Activated CD8-positive, alpha-beta T cell treated with anti-CD3 and anti-CD28 coated beads for 36 hours (primary cell): ENCODE measurements at regions not wholly inside any gene's neighbourhood (a gene's known extent, or its start where the extent isn't known, plus 50 kb on each side); places are given as distances from the start of the nearest gene placed in this dataset.

ENCODE experiments used
- ATAC-seq: fragments of 200-7000 bp; cut with Tn5 transposase; one replicate; pipeline ENCODE4 v1.10.0; 2021; ENCODE audit warnings: mild to moderate bottlenecking, moderate library complexity
- CTCF ChIA-PET: fragments of 350-600 bp; sonication (Branson Sonifier 250); formaldehyde crosslinking; loops from one replicate; lab custom pipeline; 2021; ENCODE audit warnings: antibody characterized with exemption; lab: Charles Lee
- POLR2A ChIA-PET: fragments of 350-600 bp; sonication (Branson Sonifier 250); formaldehyde crosslinking; loops from one replicate; lab custom pipeline; 2021; ENCODE audit warnings: antibody characterized with exemption; lab: Charles Lee
- DNase-seq: peaks from one replicate; pipeline ENCODE4 v3.0.0-alpha.2; 2020
- H3K27ac Mint-ChIP-seq: one replicate; pipeline ENCODE4 v1.8.0; 2021; ENCODE audit warnings: mild to moderate bottlenecking, mixed read lengths
- H3K27me3 Mint-ChIP-seq: one replicate; pipeline ENCODE4 v1.8.0; 2021; ENCODE audit warnings: mixed read lengths
- H3K36me3 Mint-ChIP-seq: one replicate; pipeline ENCODE4 v1.8.0; 2021; ENCODE audit warnings: low read depth, mixed read lengths
- H3K4me1 Mint-ChIP-seq: one replicate; pipeline ENCODE4 v1.8.0; 2021; ENCODE audit warnings: low read depth, mixed read lengths
- H3K4me3 Mint-ChIP-seq: one replicate; pipeline ENCODE4 v1.8.0; 2021; ENCODE audit warnings: mild to moderate bottlenecking, moderate library complexity, mixed read lengths
- H3K9me3 Mint-ChIP-seq: one replicate; pipeline ENCODE4 v1.8.0; 2021; ENCODE audit warnings: mixed read lengths
- CTCF ChIP-seq: fragments of 200-600 bp; IDR thresholded peaks from one replicate; pipeline ENCODE4 v1.8.0; 2022; ENCODE audit warnings: antibody characterized with exemption, mild to moderate bottlenecking
- intact Hi-C: fragments of 100-400 bp; cut with micrococcal nuclease; formaldehyde crosslinking; loops from one replicate; pipeline ENCODE4 v1.10.0; 2022

- no peak for DNase-seq
- CTCF ChIA-PET = no interaction called here
Measured at GRCh38 chr3:117510396-117510795, 800.8 kb downstream of the TUSC7 start.

GRCh38 chr3:117512975-117513374 is 803.4 kb downstream of the TUSC7 start:
- H3K9me3 Mint-ChIP-seq = no peaks in the 10 kb centered on the region
- ChIA-PET CTCF (no interaction called here), POLR2A (no interaction called here)
- H3K36me3 Mint-ChIP-seq = no peaks in the 10 kb centered on the region
- DNase-seq (no peak), ATAC-seq (no peak)
- H3K4me1 Mint-ChIP-seq = no peaks in the 10 kb centered on the region
- intact Hi-C loops = no loop called here
- no peaks in the 10 kb centered on the region for H3K27me3 Mint-ChIP-seq
- TF ChIP-seq CTCF = no peak
- no peak overlapping the region for H3K4me3 Mint-ChIP-seq
- no peak overlapping the region for H3K27ac Mint-ChIP-seq

More at GRCh38 chr3:117510396-117510795, 800.8 kb downstream of the TUSC7 start:
- Mint-ChIP-seq H3K27me3 (no peaks in the 10 kb centered on the region), H3K9me3 (no peaks in the 10 kb centered on the region), H3K27ac (no peak overlapping the region), H3K4me3 (no peak overlapping the region), H3K4me1 (no peaks in the 10 kb centered on the region), H3K36me3 (no peaks in the 10 kb centered on the region)
- no peak for TF ChIP-seq CTCF
- no peak for ATAC-seq
- POLR2A ChIA-PET = no interaction called here
- intact Hi-C loops = no loop called here

- H3K27me3 Mint-ChIP-seq = no peaks in the 10 kb centered on the region
- ChIA-PET CTCF (no interaction called here), POLR2A (no interaction called here)
- no peaks in the 10 kb centered on the region for H3K4me1 Mint-ChIP-seq
- no peak overlapping the region for H3K4me3 Mint-ChIP-seq
- intact Hi-C loops = no loop called here
- H3K27ac Mint-ChIP-seq = no peak overlapping the region
- no peaks in the 10 kb centered on the region for H3K36me3 Mint-ChIP-seq
- H3K9me3 Mint-ChIP-seq = no peaks in the 10 kb centered on the region
- ATAC-seq (no peak), DNase-seq (no peak)
- no peak for TF ChIP-seq CTCF
Measured at GRCh38 chr3:117515309-117515708, 805.7 kb downstream of the TUSC7 start.

- H3K9me3 Mint-ChIP-seq = no peaks in the 10 kb centered on the region
- POLR2A ChIA-PET = no interaction called here
- CTCF ChIA-PET = no interaction called here
- H3K4me3 Mint-ChIP-seq = no peak overlapping the region
- DNase-seq (no peak), ATAC-seq (no peak)
- no peaks in the 10 kb centered on the region for H3K4me1 Mint-ChIP-seq
- intact Hi-C loops = no loop called here
- H3K27me3 Mint-ChIP-seq = no peaks in the 10 kb centered on the region
- no peak for TF ChIP-seq CTCF
- no peak overlapping the region for H3K27ac Mint-ChIP-seq
- no peaks in the 10 kb centered on the region for H3K36me3 Mint-ChIP-seq
Measured at GRCh38 chr3:117518364-117518763, 808.8 kb downstream of the TUSC7 start.

- ATAC-seq (no peak), DNase-seq (no peak)
- no peaks in the 10 kb centered on the region for H3K9me3 Mint-ChIP-seq
- intact Hi-C loops = no loop called here
- no peaks in the 10 kb centered on the region for H3K27me3 Mint-ChIP-seq
- no peak overlapping the region for H3K27ac Mint-ChIP-seq
- no peaks in the 10 kb centered on the region for H3K36me3 Mint-ChIP-seq
- ChIA-PET POLR2A (no interaction called here), CTCF (no interaction called here)
- no peaks in the 10 kb centered on the region for H3K4me1 Mint-ChIP-seq
- no peak for TF ChIP-seq CTCF
- no peak overlapping the region for H3K4me3 Mint-ChIP-seq
Measured at GRCh38 chr3:117519776-117520175, 810.2 kb downstream of the TUSC7 start.
